ENCODE measurements at regions not wholly inside any gene's neighbourhood (a gene's known extent, or its start where the extent isn't known, plus 50 kb on each side); places are given as distances from the start of the nearest gene placed in this dataset.

GRCh38 chr4:145427991-145428390, 53.7 kb upstream of the SMAD1 start:
- no peak for DNase-seq

GRCh38 chr4:145427221-145427620, 54.4 kb upstream of the SMAD1 start:
- DNase-seq: no peak

- no peak for DNase-seq
Measured at GRCh38 chr4:145423017-145423708, 58.5 kb upstream of the SMAD1 start.

- no peak for DNase-seq
Measured at GRCh38 chr4:145420595-145421214, 60.9 kb upstream of the SMAD1 start.

GRCh38 chr4:145418739-145419138, 62.9 kb upstream of the SMAD1 start:
- no peak for DNase-seq

- DNase-seq: no peak
Measured at GRCh38 chr4:145417348-145418130, 64.1 kb upstream of the SMAD1 start.

GRCh38 chr4:145414841-145415240, 66.8 kb upstream of the SMAD1 start:
- no peak for DNase-seq

GRCh38 chr4:145414226-145414625, 67.4 kb upstream of the SMAD1 start:
- no peak for DNase-seq

- DNase-seq: no peak
Measured at GRCh38 chr4:145406970-145407369, 74.7 kb upstream of the SMAD1 start.

GRCh38 chr4:145404761-145405160, 76.9 kb upstream of the SMAD1 start:
- DNase-seq: no peak

- no peak for DNase-seq
Measured at GRCh38 chr4:145396581-145396980, 85.1 kb upstream of the SMAD1 start.

GRCh38 chr4:145390571-145390970, 91.1 kb upstream of the SMAD1 start:
- DNase-seq: no peak

GRCh38 chr4:145389550-145389949, 92.1 kb upstream of the SMAD1 start:
- DNase-seq: no peak

- DNase-seq: no peak
Measured at GRCh38 chr4:145388043-145388442, 93.6 kb upstream of the SMAD1 start.

- no peak for DNase-seq
Measured at GRCh38 chr4:145387079-145387478, 94.6 kb upstream of the SMAD1 start.

GRCh38 chr4:145381163-145381562, 100.5 kb upstream of the SMAD1 start:
- DNase-seq: no peak

- no peak for DNase-seq
Measured at GRCh38 chr4:145380123-145380522, 101.5 kb upstream of the SMAD1 start.

- DNase-seq: no peak
Measured at GRCh38 chr4:145375416-145375815, 106.2 kb upstream of the SMAD1 start.

- DNase-seq: no peak
Measured at GRCh38 chr4:145352438-145353145, 129.1 kb upstream of the SMAD1 start.

GRCh38 chr4:145351922-145352321, 129.7 kb upstream of the SMAD1 start:
- DNase-seq: no peak

GRCh38 chr4:145351162-145351561, 130.5 kb upstream of the SMAD1 start:
- DNase-seq: no peak

- no peak for DNase-seq
Measured at GRCh38 chr4:145348291-145348690, 133.4 kb upstream of the SMAD1 start.

- DNase-seq: no peak
Measured at GRCh38 chr4:145347684-145348083, 134.0 kb upstream of the SMAD1 start.
